ENCODE measurements at regions not wholly inside any gene's neighbourhood (a gene's known extent, or its start where the extent isn't known, plus 50 kb on each side); places are given as distances from the start of the nearest gene placed in this dataset.

DNA sequence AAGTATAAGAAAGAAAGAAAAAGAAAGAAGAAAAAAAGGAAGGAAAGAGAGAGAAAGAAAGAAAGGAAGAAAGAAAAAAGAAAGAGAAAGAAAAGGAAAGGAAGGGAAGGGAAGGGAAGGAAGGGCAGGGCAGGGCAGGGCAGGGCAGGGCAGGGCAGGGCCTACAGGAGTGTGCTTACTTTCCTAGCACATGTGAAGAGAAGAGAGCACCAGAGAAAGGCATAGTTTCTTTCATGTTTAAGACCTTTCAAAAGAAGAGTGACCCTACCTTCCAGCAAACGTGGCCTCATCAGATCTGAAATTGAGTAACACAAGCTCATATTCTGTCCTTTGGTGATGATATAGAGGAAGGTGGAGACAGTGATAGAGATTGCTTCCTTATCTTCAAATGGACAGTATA lies 899.3 kb upstream of the RAG2 start:
- H3K27ac ChIP-seq (ENCODE audit: insufficient read length, low read depth, low read length) = no peak overlapping the region
- no peaks in the 10 kb centered on the region for H4K20me1 ChIP-seq (ENCODE audit: control insufficient read depth, insufficient read depth, insufficient read length)
- no peak overlapping the region for H2BK120ac ChIP-seq (ENCODE audit: low read depth, low read length, poor library complexity, severe bottlenecking)
- no peaks in the 10 kb centered on the region for H3K9me3 ChIP-seq (ENCODE audit: control insufficient read depth, low read depth, low read length)
- H3K4ac ChIP-seq (ENCODE audit: low read depth, low read length) = no peak overlapping the region
- no peak overlapping the region for H3K18ac ChIP-seq (ENCODE audit: insufficient read length, low read depth, low read length)
- Mint-ChIP-seq H3K9me3 (peaks cover 1 to 5% of the 10 kb centered on the region in 2 experiments; a peak in 1 of 5 replicates), H3K27ac (no peak overlapping the region), H3K4me1 (peaks cover 0 to 3% of the 10 kb centered on the region in 2 experiments; a peak in 1 of 4 replicates), H3K36me3 (ENCODE audit: insufficient read depth in 1 of 3, low read depth in 3 of 3) (no peaks in the 10 kb centered on the region), H3K4me3 (no peak overlapping the region), H3K27me3 (ENCODE audit: low read depth) (no peaks in the 10 kb centered on the region)
- no peak overlapping the region for H3K4me2 ChIP-seq (ENCODE audit: insufficient read depth, insufficient read length, low read length)
- no peak overlapping the region for H2BK15ac ChIP-seq (ENCODE audit: low read depth, low read length)
- no peak overlapping the region for H4K8ac ChIP-seq (replicated peaks; ENCODE audit: insufficient read length, low read depth, low read length)
- H3K14ac ChIP-seq (ENCODE audit: insufficient read depth, low read length) = no peak overlapping the region
- H3K79me1 ChIP-seq (ENCODE audit: insufficient read depth, low read depth, low read length, poor library complexity, severe bottlenecking) = no peaks in the 10 kb centered on the region
- H2BK20ac ChIP-seq (ENCODE audit: low read depth, low read length, poor library complexity, severe bottlenecking) = no peak overlapping the region
- H3K9ac ChIP-seq (ENCODE audit: extremely low read depth, insufficient read length, low read length) = no peak overlapping the region
- no peaks in the 10 kb centered on the region for H3K79me2 ChIP-seq (ENCODE audit: insufficient read depth, low read length)
- no peak overlapping the region for H3K23ac ChIP-seq (ENCODE audit: insufficient read length, low read depth, low read length)
- H3K4me1 ChIP-seq (ENCODE audit: insufficient read depth, low read length) = no peaks in the 10 kb centered on the region
- no peaks in the 10 kb centered on the region for H3K27me3 ChIP-seq (ENCODE audit: insufficient read depth, low read length)
- H2AK5ac ChIP-seq (ENCODE audit: insufficient read length, low read length) = no peak overlapping the region
- no peaks in the 10 kb centered on the region for H3K23me2 ChIP-seq (ENCODE audit: insufficient read length, low read depth, low read length, poor library complexity, severe bottlenecking)
- H3K56ac ChIP-seq (ENCODE audit: insufficient read length, low read depth, low read length) = no peak overlapping the region
- no CpG with 5 or more reads among the region's 1 CpG for WGBS (ENCODE audit: extremely low coverage, insufficient read length, low lambda C conversion rate)
- H2BK12ac ChIP-seq (ENCODE audit: insufficient read length, low read depth, low read length) = no peak overlapping the region
- TF ChIP-seq, protein P1, sequence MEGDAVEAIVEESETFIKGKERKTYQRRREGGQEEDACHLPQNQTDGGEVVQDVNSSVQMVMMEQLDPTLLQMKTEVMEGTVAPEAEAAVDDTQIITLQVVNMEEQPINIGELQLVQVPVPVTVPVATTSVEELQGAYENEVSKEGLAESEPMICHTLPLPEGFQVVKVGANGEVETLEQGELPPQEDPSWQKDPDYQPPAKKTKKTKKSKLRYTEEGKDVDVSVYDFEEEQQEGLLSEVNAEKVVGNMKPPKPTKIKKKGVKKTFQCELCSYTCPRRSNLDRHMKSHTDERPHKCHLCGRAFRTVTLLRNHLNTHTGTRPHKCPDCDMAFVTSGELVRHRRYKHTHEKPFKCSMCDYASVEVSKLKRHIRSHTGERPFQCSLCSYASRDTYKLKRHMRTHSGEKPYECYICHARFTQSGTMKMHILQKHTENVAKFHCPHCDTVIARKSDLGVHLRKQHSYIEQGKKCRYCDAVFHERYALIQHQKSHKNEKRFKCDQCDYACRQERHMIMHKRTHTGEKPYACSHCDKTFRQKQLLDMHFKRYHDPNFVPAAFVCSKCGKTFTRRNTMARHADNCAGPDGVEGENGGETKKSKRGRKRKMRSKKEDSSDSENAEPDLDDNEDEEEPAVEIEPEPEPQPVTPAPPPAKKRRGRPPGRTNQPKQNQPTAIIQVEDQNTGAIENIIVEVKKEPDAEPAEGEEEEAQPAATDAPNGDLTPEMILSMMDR (conservative IDR thresholded peaks at IDR 0.05) = no peak
- H4K91ac ChIP-seq (ENCODE audit: insufficient read length, low read depth, low read length) = no peak overlapping the region
- no peak overlapping the region for H2AFZ ChIP-seq (ENCODE audit: low read length)
- no peak overlapping the region for H4K5ac ChIP-seq (ENCODE audit: insufficient read length, low read depth, low read length)
- H3T11ph ChIP-seq (ENCODE audit: low read length) = no peak overlapping the region
- no peak overlapping the region for H2BK5ac ChIP-seq (ENCODE audit: insufficient read length, low read length)
- DNase-seq = no peak
